ENCODE measurements at regions not wholly inside any gene's neighbourhood (a gene's known extent, or its start where the extent isn't known, plus 50 kb on each side); places are given as distances from the start of the nearest gene placed in this dataset.
A peak's percentile ranks its signal among the peaks of the same experiment; 100 is the strongest.
"Not testable (repeated sequence)": the region's sequence is repeated elsewhere in the genome, so short reads cannot be mapped to it uniquely, and the experiment has no call there.

DNA sequence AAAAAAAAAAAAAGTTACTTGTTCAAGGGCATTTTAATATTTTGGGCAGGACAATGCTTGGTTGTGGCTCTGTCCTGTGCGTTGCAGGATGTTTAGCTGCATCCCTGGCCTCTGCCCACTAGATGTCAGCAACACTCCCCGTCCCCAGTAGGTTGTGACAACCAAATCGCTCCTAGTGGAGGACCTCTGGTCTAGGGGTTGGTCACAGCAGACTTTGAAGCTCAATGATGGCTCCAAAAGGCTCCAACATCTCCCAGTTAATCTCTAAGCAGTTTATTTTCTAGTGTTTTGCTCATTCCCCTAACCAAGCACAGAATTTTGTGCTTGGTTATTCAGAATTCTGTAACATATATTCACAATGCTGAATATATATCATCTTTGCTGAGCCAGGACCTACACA lies 67.0 kb downstream of the CHRNA1 start:
- DNase-seq = peak; percentile 70

DNA sequence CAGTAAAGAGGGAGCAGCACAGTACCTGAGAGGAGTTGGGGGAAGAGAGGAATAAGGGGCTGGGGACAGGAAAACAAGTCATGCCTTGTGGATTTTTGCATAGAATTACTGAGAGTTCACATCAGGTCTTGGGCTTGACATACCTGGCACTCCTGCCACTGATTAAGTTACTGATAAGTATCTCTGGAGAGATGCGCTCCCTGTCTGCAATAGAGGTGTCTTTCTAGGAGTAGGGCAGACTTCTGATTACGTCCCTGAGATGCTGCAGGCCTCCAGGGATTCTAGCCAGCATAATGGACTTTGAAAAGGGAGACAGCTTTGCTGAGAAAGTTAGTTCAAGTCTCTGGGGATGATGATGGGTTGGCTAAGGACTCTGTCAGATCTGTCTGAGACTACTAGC lies 69.4 kb downstream of the CHRNA1 start:
- no peak for DNase-seq

DNA sequence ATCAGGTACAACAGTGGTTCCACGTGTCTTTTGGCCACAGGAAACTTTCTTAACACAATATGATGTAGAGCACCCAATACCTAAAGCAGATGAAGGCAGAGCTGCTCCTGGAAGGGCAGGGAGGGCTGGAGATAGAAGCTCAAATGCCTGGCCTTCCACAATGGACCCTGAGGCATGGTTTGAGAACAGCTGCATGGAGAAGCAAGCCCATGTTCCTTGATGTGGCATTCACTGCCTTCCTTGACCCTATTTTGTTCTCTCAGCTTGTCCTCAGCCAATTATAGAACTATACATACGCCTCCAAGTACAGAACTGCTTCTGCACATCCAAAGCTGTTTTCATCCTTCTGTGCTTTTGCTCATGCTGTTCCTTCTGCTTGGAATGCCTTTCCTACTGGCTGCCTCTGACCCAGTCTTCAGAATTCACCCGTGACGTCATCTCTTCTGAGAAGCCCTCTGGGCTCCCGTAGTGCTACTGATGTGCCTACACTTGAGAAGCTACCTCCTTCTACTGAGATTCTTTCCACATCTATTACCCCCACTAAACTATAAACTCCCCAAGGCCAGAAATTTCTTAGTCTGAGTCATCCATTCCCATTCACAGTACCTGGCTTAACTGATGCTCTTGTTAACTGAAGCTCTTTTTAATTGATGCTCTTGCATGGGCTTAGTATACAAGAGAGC lies 69.9 kb downstream of the CHRNA1 start:
- no peak for DNase-seq

DNA sequence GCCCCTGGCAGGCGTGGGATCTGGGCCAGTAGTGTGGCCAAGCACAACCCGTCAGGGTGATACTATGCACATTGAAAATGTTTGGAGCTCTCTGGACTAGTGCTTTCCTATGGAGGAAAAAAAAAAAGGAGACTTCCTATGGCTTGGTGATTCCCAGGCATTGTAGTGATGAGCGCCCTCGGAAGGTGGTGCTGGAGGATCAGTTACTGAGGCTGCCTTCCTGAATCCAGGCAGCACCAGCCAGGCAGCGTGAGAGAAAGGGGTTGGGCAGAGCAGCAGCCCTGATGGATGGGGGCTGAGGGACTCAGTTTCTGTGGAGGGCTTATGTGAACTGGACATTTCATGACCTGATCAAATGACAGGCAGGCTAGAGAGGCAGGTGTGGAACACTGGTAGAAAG lies 70.9 kb downstream of the CHRNA1 start:
- no peak for DNase-seq

DNA sequence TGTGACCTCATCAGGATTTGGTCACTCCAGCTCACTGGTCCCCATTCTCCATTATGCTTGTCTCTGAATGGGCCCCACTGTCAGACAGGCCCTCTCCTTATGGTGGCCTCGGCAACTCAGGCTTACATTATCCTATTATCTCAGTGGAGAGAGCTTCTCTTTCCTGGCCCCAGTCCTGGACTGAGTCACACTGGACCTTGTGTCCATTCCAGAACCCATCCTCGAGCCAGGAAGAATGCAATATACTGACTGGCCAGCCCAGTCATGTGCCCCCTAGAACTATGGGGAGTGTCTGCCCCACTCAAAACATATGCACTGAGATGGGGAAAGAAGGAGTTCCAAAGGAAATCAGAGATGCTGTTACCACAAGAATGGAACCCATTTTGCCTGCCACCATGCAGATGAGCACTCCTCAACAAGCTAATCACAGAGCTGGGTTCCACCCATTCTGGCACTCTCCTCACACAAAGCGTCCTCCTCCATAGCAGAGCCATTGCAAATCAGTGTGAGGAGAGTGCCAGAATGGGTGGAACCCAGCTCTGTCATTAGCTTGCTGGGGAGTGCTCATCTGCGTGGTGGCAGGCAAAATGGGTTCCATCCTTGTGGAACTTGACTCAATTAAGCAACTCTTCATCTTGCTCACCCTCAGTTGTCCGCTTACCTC lies 71.9 kb downstream of the CHRNA1 start:
- no peak for DNase-seq

DNA sequence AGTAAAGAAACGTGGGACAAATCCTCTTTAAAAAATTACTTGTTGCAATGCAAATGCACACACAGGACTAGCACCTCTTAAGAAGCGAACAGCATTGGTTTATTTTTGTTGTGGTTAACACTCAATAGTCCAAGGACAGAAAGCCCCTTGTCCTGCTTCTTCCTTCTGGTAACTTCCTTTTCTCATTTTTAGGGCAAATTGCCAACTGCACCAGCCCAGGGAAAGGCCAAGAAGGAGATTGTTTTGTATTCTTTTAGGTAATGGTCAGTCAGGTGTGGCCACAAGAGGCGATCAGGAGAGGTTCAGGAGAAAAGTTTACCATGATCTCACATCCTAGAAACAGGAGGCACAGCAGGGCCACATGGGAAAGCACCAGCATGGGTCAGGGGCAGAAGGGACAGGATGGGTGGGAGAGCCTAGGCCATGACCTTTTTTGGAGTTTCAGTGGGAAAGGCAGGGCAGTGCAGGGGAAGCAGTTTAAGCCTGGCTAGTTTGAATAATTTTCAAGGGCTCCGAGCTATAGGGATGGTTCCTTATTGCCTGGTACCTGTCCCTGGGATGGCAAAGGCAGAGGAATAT lies 73.0 kb downstream of the CHRNA1 start:
- no peak for DNase-seq

DNA sequence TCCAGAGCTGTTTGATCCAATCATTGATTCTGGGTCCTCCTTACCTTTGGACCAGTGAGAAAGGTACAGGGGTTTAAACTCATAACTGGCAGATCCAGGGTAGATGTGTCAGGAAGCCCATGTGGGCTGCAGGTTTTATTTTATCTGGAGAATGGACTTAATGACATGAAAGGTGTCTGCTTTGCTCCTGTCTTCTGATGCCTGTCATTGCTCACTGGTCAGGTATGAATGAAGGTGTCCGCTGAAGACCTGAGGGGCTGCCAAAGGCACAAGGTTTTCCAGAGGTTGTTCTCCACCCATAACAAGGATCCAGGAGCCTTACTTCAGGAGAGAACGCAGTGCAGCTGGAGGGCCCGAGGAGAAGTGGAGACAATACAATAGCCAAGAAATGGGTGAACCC lies 74.2 kb downstream of the CHRNA1 start:
- DNase-seq = no peak

DNA sequence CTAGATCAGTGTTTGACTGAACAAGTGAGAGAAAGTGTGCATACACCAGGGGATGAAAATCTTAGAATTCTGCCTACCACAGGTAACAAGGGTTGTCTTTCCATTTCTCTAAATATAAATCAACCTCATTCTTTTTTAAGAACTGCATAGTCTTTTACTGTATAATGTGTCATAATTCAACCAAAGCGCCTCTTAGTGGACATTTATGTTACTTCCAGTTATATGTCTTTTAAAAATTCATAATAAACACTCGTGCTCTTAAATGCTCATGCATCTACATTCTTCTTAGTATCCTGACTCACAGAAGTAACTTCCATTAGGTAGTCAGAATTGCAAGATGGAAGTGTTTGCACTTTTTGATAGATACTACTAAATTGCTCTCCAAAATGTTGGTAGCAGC lies 76.2 kb downstream of the CHRNA1 start:
- no peak for DNase-seq

DNA sequence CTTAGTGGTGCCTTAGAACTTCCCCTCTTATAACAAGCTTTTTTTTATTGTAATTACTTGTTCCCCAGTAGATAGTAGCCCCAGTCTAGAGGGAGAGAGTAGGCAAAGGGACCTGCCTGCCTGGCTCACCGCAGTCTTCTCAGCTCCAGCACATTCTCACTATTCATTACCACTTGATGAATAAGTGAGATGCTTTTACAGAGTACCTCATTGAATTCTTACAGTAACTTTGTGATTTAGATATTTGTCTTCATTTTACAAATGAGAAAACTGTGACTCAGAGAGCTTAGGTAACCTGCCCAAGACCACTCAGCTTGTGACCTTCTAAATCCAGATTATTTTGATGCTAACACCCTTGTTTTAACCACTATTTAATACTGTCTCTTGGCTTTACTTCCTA lies 77.8 kb downstream of the CHRNA1 start:
- DNase-seq = no peak

DNA sequence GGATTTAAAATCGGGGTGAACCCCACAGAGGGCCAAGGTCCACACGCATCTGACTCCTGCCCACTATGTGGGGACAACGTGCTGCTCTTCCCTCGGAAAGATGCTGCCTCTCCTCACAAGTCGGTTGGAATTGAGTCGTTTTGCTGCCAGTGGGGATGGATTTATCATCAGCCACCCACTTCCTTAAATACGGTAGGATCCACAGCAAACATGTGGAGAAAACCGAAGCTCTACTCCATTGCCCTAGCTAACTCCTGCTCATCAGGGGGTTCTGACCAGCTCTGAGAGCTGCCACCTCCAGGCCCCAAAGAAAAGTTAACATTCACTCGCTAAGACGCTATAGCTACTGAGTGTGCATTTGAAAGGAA lies 80.9 kb downstream of the CHRNA1 start:
- DNase-seq = peak; percentile 49

DNA sequence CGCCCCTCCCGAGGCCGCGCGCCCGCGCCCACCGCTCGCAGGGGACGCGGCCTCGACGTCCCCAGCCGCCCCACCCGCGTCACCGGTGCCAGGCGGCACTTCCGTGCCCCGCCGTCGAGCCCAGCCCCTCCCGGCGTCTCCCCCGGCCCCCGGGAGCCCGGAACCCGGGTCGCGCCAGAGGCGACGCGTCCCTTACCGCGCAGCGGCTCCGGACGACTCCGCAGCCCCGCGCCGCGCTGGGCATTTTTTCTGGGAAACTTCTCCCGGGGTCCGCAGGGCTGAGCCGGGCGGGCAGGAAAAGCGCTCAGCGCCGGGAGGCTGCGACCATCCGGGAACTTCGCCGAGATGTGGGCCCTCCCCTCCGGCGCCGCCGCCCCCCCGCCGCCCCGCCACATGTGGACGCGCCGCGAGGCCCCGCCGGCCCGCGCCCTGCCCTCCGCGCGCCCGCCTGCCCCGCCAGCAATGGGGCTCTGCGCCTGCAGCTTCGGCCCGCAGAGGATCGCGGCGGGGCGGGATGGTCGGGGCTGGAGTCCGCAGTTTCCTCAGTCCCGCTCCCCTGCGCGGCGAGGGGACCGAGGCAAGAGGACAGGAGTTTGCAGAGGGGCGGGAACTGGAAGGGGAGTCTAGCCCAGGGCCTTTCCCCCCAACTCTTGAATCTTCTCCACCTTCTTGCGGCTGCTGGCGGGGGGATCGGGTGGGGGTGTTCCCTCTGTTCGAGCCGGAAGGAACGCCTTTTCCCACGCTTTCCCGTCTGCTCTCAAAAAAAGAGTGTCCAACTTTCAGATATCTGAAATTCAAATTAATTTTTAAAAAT lies 81.5 kb downstream of the CHRNA1 start:
- peak; percentile 71 for DNase-seq

DNA sequence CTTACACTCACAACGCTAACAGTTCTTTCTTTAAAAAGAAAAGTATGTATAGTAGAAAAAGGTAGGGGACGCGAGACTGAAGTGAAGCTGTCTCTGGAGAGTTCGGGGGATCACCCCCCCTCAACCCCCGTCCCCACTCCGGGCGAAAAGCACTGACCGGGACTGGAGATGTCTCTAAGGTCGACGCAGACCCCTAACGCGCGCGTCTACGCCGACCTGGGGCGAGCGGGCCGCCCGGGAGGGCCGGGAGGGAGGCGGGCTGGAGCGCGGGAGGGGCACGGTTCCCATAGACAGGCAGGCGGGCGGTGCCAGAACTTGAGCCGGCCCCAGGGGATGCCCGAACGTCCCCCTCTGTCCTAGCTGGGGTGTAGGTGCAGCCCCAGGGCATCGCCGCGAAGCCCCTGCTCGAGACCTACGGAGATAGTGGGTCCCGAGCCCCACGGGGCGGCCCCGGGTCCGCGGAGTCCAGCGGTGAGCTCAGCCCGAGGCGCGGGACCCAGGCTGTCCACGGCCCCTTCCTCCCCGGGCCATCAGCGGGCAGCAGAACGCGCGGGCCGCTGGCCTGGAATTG lies 82.2 kb downstream of the CHRNA1 start:
- DNase-seq = peak; percentile 50

DNA sequence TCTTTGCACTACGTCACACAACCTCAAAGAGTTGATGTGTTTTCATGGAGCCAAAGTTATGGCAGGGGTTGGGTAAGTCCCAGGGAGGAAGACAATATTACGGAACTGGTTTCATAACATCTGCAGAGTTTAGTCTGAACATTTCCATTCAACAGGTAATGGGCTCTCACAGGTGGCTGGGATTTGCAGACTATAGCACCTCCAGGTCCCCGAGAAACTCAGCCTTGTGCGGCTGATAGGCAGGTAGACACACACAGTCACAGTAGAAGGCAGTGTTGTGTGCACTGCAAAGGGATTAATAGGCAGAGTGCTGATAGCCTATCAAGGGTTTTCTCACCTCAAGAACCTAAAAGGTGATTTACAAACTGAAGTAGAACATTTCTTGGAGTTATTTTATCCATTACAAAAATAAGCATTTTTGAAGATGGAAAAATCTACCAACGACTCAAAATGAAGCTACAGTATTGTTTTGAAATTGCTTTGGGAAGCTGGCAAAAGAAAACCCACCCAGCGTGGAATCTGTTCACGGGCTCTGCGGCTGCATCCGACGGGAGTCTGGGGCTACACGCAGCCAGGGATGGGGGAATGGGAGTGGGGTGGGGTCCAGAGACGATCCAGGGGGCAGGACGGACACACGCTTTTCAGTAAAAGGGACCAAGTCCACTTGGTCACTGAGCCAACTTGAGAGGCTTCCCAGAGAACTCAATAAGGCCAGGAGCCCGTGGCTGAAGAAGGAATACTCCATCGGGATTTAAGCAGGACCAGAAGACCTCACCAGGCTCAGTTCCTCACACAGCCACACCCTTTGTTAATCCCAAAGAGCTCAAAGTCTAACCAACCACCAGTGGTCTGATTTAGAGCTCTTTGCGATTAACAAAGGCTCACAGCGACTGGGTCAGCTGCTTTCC lies 82.9 kb downstream of the CHRNA1 start:
- DNase-seq = no peak

DNA sequence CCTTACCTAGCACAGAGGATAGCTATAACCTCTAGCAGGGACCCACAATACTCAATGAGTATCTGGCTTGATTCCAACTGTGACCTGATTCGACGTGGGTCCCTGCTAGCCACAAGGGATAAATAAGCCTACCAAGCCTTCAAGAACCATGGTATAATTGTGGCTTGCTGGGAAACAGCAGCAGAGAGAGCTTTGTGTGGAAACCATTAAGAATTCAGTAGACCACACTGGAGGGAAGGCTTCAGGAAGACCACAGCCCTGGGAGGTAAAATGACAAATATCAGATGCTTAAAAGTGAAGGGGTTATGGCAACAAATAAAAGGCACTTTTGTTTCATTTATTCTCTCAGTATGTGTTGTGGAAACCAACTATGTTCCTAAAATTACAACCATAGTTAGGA lies 82.6 kb upstream of the WIPF1 start:
- no peak for DNase-seq

DNA sequence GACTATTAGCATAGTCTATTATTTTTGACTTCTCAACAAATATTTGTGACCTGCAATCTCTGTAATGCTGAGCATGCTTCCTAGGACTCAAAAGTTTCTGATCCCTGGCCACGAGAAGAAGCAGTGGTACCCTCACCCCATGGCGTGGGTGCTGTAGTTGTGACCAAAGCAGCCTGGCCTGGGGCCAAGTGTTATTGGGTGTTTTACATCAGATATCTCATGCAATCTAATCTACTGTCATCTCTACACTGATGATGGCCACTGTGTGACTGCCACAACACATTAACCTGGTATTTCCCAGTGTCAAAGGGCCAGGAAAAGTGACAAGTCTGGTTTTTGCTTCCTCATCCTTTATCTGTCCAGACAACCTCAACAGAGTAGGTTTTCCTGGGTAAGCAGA lies 80.8 kb upstream of the WIPF1 start:
- DNase-seq = peak; percentile 22

DNA sequence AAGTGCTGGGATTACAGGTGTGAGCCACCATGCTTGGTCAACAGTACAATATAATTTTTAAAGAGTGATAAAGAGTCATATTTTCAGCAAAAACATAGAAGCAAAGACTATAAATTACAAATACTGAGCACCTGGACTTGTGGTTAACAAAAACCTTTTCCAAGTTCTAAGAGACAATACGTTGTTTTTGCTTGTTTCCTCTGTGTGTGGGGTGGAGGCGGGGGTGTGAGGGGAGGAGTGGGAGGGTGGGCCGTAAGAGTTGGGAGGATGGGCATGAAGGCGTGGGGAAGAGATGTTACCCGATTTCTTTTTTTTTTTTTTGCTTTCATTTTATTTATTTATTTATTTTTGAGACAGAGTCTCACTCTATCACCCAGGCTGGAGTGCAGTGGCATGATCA lies 78.0 kb upstream of the WIPF1 start:
- peak; percentile 56 for DNase-seq

DNA sequence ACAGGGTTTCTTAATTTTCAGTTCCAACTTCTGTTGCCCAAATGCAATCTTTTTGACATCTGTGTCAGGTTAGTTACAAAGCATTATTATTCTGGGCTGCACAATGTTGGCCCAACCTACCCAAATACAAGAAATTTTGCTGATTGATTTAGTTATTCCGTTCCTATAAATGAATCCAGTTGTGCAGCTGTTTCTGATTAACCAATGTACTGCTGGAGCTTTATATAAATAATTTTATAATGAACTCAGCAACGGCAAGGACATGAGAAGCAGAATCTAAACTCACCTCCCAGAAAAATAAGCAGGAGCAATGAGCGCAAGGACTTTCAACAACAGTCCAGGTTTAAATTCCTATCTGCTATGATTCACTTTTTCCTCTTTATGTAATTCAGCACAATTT lies 76.3 kb upstream of the WIPF1 start:
- no peak for DNase-seq

DNA sequence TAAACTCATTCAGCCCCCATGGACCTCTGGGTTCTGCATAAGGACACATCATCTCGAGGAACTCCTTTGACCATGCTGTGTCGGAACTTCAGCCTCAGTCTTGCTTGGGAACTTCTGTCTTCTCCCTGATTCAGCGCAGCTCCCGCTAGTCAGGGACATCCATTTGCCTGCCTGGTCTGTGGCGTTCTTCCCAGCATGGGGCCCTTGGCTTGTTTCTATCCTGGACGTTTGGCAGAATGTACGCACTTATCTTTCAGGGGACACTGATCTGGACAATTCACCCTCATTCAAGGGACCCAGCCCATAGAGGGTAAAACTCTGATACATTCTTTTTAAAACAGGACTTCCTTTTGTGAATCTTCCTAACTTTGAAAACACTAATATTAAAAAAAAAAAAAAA lies 75.8 kb upstream of the WIPF1 start:
- no peak for DNase-seq

DNA sequence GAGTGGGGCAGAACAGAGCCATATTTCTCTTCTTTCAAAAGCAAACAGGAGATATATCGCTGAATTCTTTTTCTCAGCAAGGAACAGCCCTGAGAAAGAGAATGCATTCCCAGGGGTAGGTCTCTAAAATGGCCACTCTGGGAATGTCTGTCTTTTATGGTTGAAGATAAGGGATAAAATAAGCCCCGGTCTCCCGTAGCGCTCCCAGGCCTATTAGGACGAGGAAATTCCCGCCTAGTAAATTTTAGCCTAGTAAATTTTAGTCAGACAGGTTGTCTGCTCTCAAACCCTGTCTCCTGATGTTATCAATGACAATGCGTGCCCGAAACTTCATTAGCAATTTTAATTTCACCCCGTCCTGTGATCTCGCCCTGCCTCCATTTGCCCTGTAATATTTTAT lies 73.9 kb upstream of the WIPF1 start:
- DNase-seq = not testable (repeated sequence)

DNA sequence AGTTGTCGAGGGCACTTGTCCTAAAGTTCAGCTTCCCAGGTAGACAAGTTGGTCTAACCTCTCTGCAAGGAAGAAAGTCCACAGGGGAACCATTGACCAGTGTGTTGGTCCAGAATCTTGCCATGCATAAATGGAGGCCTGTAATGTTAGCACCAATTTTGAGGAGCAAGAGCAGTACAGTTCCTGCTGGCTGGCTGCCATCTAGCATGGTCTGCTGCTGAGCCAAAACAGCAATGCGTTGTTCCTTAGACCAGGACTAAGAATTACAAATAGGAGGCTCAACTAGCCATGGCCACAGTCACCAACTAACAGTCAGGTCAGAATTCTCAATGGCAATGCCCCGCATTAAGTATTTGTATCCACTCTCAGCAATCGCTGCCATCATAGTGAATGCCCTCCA lies 72.8 kb upstream of the WIPF1 start:
- no peak for DNase-seq

DNA sequence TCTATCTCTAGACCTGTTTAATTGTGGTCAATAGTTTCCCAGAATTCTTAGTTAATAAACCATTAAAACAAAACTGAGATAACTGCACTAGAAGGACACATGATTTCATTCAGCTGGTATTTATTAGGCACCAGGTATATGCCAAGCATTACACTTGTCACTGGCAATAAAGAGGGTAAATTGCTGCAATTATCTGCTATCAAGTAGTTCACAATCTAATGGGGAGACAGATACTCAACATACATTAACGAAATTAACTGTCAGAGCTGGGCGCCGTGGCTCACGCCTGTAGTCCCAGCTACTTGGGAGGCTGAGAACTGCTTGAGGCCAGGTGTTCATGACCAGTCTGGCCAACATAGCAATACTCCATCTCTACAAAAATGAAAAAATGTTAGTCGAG lies 71.7 kb upstream of the WIPF1 start:
- DNase-seq = no peak

DNA sequence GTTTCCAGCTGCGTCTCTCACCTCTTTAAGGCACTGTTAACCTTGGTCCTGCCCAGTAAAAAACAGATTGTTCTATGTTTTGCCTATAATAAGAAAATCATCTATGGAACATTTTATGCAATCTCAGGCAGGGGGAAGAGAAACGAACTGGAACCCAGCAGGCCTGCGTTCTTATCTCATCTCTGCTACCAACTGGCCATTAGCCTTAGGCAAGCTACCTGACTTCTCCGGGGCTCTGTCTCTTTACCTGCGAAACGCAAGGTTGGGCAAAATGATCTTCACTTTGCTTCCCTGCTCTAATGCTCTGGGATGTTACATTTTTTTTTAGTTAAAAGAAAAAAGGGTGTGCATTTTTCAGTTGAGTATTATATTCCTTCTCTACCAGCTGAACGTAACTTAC lies 70.5 kb upstream of the WIPF1 start:
- DNase-seq = no peak
